Activated naive CD8-positive, alpha-beta T cell treated with anti-CD3 and anti-CD28 coated beads, Interleukin-2, amount 50 U/mL, for 16 hours (primary cell): ENCODE measurements at regions not wholly inside any gene's neighbourhood (a gene's known extent, or its start where the extent isn't known, plus 50 kb on each side); places are given as distances from the start of the nearest gene placed in this dataset.
"Not testable (repeated sequence)": the region's sequence is repeated elsewhere in the genome, so short reads cannot be mapped to it uniquely, and the experiment has no call there.

Source experiments
- DNase-seq: peaks from one replicate; pipeline ENCODE4 v3.0.0-alpha.2; 2020; ENCODE audit warnings: low read depth, low spot score

DNA sequence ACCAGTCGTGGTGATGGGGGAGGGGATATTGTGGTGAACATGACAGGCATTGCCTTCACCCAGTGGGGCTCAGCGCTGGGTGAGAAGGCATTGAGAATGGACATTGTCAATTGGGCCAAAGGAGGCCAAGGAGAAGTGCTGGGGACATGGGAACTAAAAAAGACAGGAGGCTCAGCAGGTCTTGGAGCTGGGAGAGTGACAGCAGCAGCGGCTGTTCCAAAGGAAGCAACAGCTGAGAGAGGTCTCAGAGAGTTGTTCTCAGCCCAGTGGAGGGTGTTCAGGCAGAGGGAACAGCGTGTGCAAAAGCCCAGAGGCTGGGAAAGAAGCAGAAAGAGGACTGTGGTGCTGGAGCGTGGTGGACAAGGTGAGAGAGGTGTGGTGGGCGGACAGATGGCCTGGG lies 56.6 kb upstream of the ASNS start:
- DNase-seq = not testable (repeated sequence)

DNA sequence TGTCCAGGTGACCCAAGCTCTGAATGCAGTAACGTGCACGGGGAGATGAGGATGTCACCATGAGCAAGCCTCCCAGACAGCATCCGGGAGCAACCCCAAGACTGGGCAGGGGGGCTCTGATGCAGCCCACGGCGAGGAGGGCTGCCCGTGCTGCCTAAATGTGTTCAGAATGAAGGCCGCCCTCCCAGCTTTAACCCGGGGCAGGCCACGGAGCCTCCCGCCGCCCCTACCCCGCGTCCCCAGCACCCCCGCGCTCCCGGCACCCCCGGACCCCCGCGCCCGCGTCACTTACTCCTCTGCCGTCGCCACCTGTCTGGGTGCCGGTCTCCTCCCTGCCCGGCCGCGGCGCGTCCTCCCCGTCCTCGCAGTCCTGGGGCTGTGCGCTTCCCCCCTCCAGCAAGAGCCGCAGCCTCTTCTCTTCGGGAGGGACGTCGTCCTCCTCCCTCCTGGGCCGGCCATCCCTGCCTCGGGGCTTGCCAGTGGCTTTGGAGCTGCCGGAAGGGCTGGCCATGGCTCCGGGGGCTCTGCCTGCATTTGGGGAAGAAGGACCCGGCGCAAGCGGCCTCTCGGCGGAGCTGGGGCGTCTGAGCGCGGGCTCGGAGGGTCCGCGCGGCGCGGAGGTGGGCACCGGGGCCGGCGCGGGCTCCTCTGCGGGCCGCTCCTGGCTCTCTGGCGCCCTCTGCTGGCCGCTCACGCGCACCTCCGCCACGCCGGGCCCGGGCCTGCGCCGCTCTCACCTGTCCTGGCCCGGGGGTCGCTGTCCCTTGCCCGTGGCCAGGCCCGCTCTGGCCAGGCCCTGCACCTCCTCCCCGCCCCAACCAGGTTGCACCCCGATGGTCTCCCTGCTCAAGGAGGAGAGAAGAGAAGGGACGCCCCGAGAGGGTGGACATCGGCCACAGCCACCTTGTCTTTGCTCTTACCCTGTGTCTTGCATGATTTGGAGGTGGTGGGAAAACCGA lies 55.9 kb upstream of the ASNS start:
- peak; percentile 42 for DNase-seq
